Endothelial cell of umbilical vein (primary cell): ENCODE measurements at regions not wholly inside any gene's neighbourhood (a gene's known extent, or its start where the extent isn't known, plus 50 kb on each side); places are given as distances from the start of the nearest gene placed in this dataset.

Experiments
- BruUV-seq: library from RNA; stranded (reverse); fragments of 400-500 nt; replicated peaks from 2 replicates; lab custom pipeline; 2021; lab: Mats Ljungman, UMichigan
- CTCF ChIA-PET: fragments of 300-600, 350-600 bp; sonication (Branson Sonifier 250); formaldehyde crosslinking; loops from one replicate; lab custom pipeline; 2021; ENCODE audit warnings: antibody characterized with exemption, inconsistent platforms; lab: Charles Lee
- POLR2A ChIA-PET: fragments of 300-600, 350-600 bp; sonication (Branson Sonifier 250); formaldehyde crosslinking; loops from one replicate; lab custom pipeline; 2021; ENCODE audit warnings: antibody characterized with exemption, inconsistent platforms; lab: Charles Lee
- DNase-seq: peaks from one replicate; pipeline ENCODE4 v3.0.0-alpha.2; 2011; ENCODE audit warnings: low read depth, low spot score
- FAIRE-seq: peaks from 2 replicates; lab custom pipeline; 2011; peaks lifted over from hg19 to GRCh38; lab: Jason Lieb, UNC
- H2AFZ ChIP-seq: 2 replicates; pipeline ENCODE4 v1.6.0; 2012; ENCODE audit warnings: low read depth, low read length, control low read depth, inconsistent platforms
- H3K27ac ChIP-seq: 2 replicates; pipeline ENCODE4 v1.5.1; 2011; ENCODE audit warnings: low read depth, mild to moderate bottlenecking, control low read depth, low read length, moderate library complexity; ENCODE audit not compliant: insufficient read depth
- H3K27me3 ChIP-seq, 2 experiments: 2 replicates each; pipeline versions ENCODE4 v1.6.0 to v1.6.1; 2011; ENCODE audit warnings: low read length in 2 of 2, mixed read lengths in 1 of 2; ENCODE audit not compliant: control insufficient read depth in 2 of 2, insufficient read depth in 2 of 2
- H3K36me3 ChIP-seq, 2 experiments: 2 replicates in 1 of 2; 3 replicates in 1 of 2; pipeline ENCODE4 v1.5.1; 2011; ENCODE audit warnings: low read length in 2 of 2, mild to moderate bottlenecking in 1 of 2, moderate library complexity in 1 of 2; ENCODE audit not compliant: control insufficient read depth in 2 of 2, insufficient read depth in 2 of 2; ENCODE audit errors: extremely low read depth in 1 of 2
- H3K4me1 ChIP-seq: 3 replicates; pipeline ENCODE4 v1.5.1; 2011; ENCODE audit warnings: mild to moderate bottlenecking, low read length; ENCODE audit not compliant: control insufficient read depth, insufficient read depth; ENCODE audit errors: extremely low read depth
- H3K4me2 ChIP-seq: 2 replicates; pipeline ENCODE4 v1.6.1; 2011; ENCODE audit warnings: low read length, control low read depth, mixed read lengths; ENCODE audit not compliant: insufficient read depth
- H3K4me3 ChIP-seq, 3 experiments: fragments of 200-600 bp in 1 of 3; sonication (generic), shearing (Covaris generic) in 1 of 3; replicated peaks in 1 of 3; 2 replicates each; pipeline ENCODE4 v1.5.1; 2011 to 2016; ENCODE audit warnings: control low read depth in 3 of 3, low read length in 3 of 3, mild to moderate bottlenecking in 2 of 3, inconsistent platforms in 1 of 3, low read depth in 1 of 3, moderate library complexity in 1 of 3; ENCODE audit not compliant: insufficient read depth in 1 of 3
- H3K79me2 ChIP-seq: 2 replicates; pipeline ENCODE4 v1.6.0; 2012; ENCODE audit warnings: low read length, inconsistent platforms; ENCODE audit not compliant: control insufficient read depth, insufficient read depth
- H3K9ac ChIP-seq: replicated peaks from 2 replicates; pipeline ENCODE3; 2011; ENCODE audit warnings: low read length, control low read depth; ENCODE audit not compliant: insufficient read depth; ENCODE audit errors: extremely low read depth
- H3K9me1 ChIP-seq: replicated peaks from 3 replicates; pipeline ENCODE4 v1.6.0; 2011; ENCODE audit warnings: mild to moderate bottlenecking, low read length; ENCODE audit not compliant: control insufficient read depth, insufficient read depth; ENCODE audit errors: extremely low read depth
- H3K9me3 ChIP-seq: replicated peaks from 2 replicates; pipeline ENCODE4 v1.5.1; 2012; ENCODE audit warnings: low read length, inconsistent platforms; ENCODE audit not compliant: control insufficient read depth, insufficient read depth
- H4K20me1 ChIP-seq: replicated peaks from 2 replicates; pipeline ENCODE3; 2011; ENCODE audit warnings: mild to moderate bottlenecking, low read length; ENCODE audit not compliant: control insufficient read depth, insufficient read depth; ENCODE audit errors: extremely low read depth
- CTCF ChIP-seq, 2 donors: IDR thresholded peaks; 1 replicate in 1 of 2; 2 replicates in 1 of 2; pipeline ENCODE4 v1.5.1; 2011; ENCODE audit warnings: low read length in 2 of 2, mild to moderate bottlenecking in 2 of 2, moderate library complexity in 2 of 2, control low read depth in 1 of 2, inconsistent platforms in 1 of 2, low read depth in 1 of 2; ENCODE audit not compliant: insufficient read depth in 1 of 2; ENCODE audit errors: extremely low read depth in 1 of 2
- EZH2 ChIP-seq: IDR thresholded peaks from 2 replicates; pipeline ENCODE4 v1.6.1; 2012; ENCODE audit warnings: borderline replicate concordance, low read depth, mild to moderate bottlenecking, moderate library complexity, low read length, inconsistent platforms; ENCODE audit not compliant: severe bottlenecking
- FOS ChIP-seq: IDR thresholded peaks from 2 replicates; pipeline ENCODE4 v1.6.1; 2011; ENCODE audit warnings: mild to moderate bottlenecking, low read length, moderate library complexity, borderline replicate concordance; ENCODE audit not compliant: insufficient read depth
- GATA2 ChIP-seq: IDR thresholded peaks from 2 replicates; pipeline ENCODE4 v1.7.0; 2011; ENCODE audit warnings: low read depth, mild to moderate bottlenecking, moderate library complexity, mixed read lengths, low read length; ENCODE audit not compliant: insufficient read length, insufficient read depth
- JUN ChIP-seq: IDR thresholded peaks from 2 replicates; pipeline ENCODE4 v1.6.1; 2011; ENCODE audit warnings: borderline replicate concordance, low read depth; ENCODE audit not compliant: insufficient read length, insufficient read depth
- MAX ChIP-seq: IDR thresholded peaks from 2 replicates; pipeline ENCODE4 v1.6.1; 2011; ENCODE audit not compliant: insufficient read depth, insufficient read length
- MYC ChIP-seq: IDR thresholded peaks from one replicate; pipeline ENCODE4 v1.6.1; 2011; ENCODE audit warnings: mild to moderate bottlenecking, low read depth, low read length
- POLR2A ChIP-seq: IDR thresholded peaks from 2 replicates; pipeline ENCODE4 v1.6.1; 2012; ENCODE audit warnings: low read depth, mild to moderate bottlenecking, control low read depth, low read length
- POLR2AphosphoS5 ChIP-seq: IDR thresholded peaks from 2 replicates; pipeline ENCODE4 v1.6.1; 2012; ENCODE audit warnings: low read depth, mild to moderate bottlenecking, control low read depth, low read length, moderate library complexity; ENCODE audit not compliant: insufficient read depth
- dilution Hi-C: fragments of 300-500 bp; cut with MboI; formaldehyde crosslinking; loops from one replicate; pipeline ENCODE4 v1.15.0; 2019; ENCODE audit warnings: low sequenced_read_pairs; ENCODE audit not compliant: extremely low pct_ligation_motif_present
- intact Hi-C: fragments of 100-400 bp; cut with micrococcal nuclease; formaldehyde crosslinking; loops from one replicate; pipeline ENCODE4 v1.10.0; 2022

- H3K36me3 ChIP-seq: no peaks in the 10 kb centered on the region
- BruUV-seq: no TSS peak
- no peak overlapping the region for H2AFZ ChIP-seq
- no peak for FAIRE-seq
- H3K9me3 ChIP-seq: no peaks in the 10 kb centered on the region
- CTCF ChIA-PET: no interaction called here
- TF ChIP-seq GATA2: no peak
- TF ChIP-seq MAX: no peak
- TF ChIP-seq FOS: no peak
- TF ChIP-seq POLR2AphosphoS5: no peak
- TF ChIP-seq MYC: no peak
- TF ChIP-seq POLR2A: no peak
- TF ChIP-seq EZH2: no peak
- no peak for TF ChIP-seq JUN
- no peak for TF ChIP-seq CTCF (IDR thresholded peaks at IDR 0.05; ENCODE audit: extremely low read depth in 1 of 2, insufficient read depth in 1 of 2, low read depth in 1 of 2, low read length in 2 of 2)
- no peak overlapping the region for H3K9ac ChIP-seq
- no peaks in the 10 kb centered on the region for H4K20me1 ChIP-seq
- no peaks in the 10 kb centered on the region for H3K4me1 ChIP-seq
- H3K4me2 ChIP-seq: no peak overlapping the region
- no peaks in the 10 kb centered on the region for H3K79me2 ChIP-seq
- POLR2A ChIA-PET: no interaction called here
- H3K4me3 ChIP-seq: no peak overlapping the region
- H3K27me3 ChIP-seq: no peaks in the 10 kb centered on the region
- no peak overlapping the region for H3K27ac ChIP-seq
- dilution Hi-C loops (no loop called here), intact Hi-C loops (no loop called here)
- H3K9me1 ChIP-seq: no peaks in the 10 kb centered on the region
- DNase-seq: no peak
Measured at GRCh38 chr6:40252531-40253258, 318.4 kb upstream of the MOCS1 start.
